BLaER1 treated with 17β-estradiol and CSF1 and Interleukin-3, amounts not matched to agents 10 nM and 100 nM (cell line): ENCODE measurements at regions not wholly inside any gene's neighbourhood (a gene's known extent, or its start where the extent isn't known, plus 50 kb on each side); places are given as distances from the start of the nearest gene placed in this dataset.
"Not testable (repeated sequence)": the region's sequence is repeated elsewhere in the genome, so short reads cannot be mapped to it uniquely, and the experiment has no call there.

Experiments used
- H3K27ac ChIP-seq, 11 experiments: shearing (Covaris generic); formaldehyde crosslinking; 2 replicates each; pipeline ENCODE4 v1.8.1; 2022
- H3K27me3 ChIP-seq, 11 experiments: shearing (Covaris generic); formaldehyde crosslinking; 2 replicates each; pipeline ENCODE4 v1.8.1; 2022
- H3K36me3 ChIP-seq, 11 experiments: shearing (Covaris generic); formaldehyde crosslinking; 2 replicates each; pipeline ENCODE4 v1.8.1; 2022
- H3K4me1 ChIP-seq, 10 experiments: shearing (Covaris generic); formaldehyde crosslinking; 2 replicates each; pipeline ENCODE4 v1.8.1; 2022
- H3K4me2 ChIP-seq, 11 experiments: shearing (Covaris generic); formaldehyde crosslinking; 2 replicates each; pipeline ENCODE4 v1.8.1; 2022
- H3K4me3 ChIP-seq, 10 experiments: shearing (Covaris generic); formaldehyde crosslinking; 2 replicates each; pipeline ENCODE4 v1.8.1; 2022
- H3K9ac ChIP-seq, 11 experiments: shearing (Covaris generic); formaldehyde crosslinking; 2 replicates each; pipeline ENCODE4 v1.8.1; 2022
- H3K9me3 ChIP-seq, 11 experiments: shearing (Covaris generic); formaldehyde crosslinking; replicated peaks in 1 of 11; 2 replicates each; pipeline ENCODE4 v1.8.1; 2022
- H4K20me1 ChIP-seq, 11 experiments: shearing (Covaris generic); formaldehyde crosslinking; 2 replicates each; pipeline ENCODE4 v1.8.1; 2022
- Cebpa-rat ChIP-seq, 11 experiments: shearing (Covaris generic); IDR thresholded peaks; 2 replicates each; pipeline ENCODE4 v1.8.1; 2022

- Histone ChIP-seq H3K4me3 (no peak overlapping the region), H4K20me1 (no peaks in the 10 kb centered on the region), H3K4me2 (no peak overlapping the region), H3K36me3 (no peaks in the 10 kb centered on the region), H3K27me3 (no peaks in the 10 kb centered on the region), H3K9me3 (peaks cover 5 to 19% (median 13%) of the 10 kb centered on the region in 11 experiments; a peak in 20 of 22 replicates), H3K4me1 (no peaks in the 10 kb centered on the region), H3K9ac (no peak overlapping the region), H3K27ac (no peak overlapping the region)
- TF ChIP-seq Cebpa-rat (IDR thresholded peaks at IDR 0.05): no peak
Observed at GRCh38 chr6:1445650-1446330, 56.4 kb downstream of the FOXF2 start.

- Histone ChIP-seq H3K36me3 (no peaks in the 10 kb centered on the region), H3K9me3 (peaks cover 18 to 28% (median 22%) of the 10 kb centered on the region in 11 experiments), H3K4me1 (no peaks in the 10 kb centered on the region), H3K4me3 (no peak overlapping the region), H3K9ac (no peak overlapping the region), H3K27me3 (no peaks in the 10 kb centered on the region), H3K4me2 (no peak overlapping the region), H4K20me1 (no peaks in the 10 kb centered on the region), H3K27ac (no peak overlapping the region)
- no peak for TF ChIP-seq Cebpa-rat (IDR thresholded peaks at IDR 0.05)
Observed at GRCh38 chr6:1449896-1450295, 60.5 kb downstream of the FOXF2 start.

GRCh38 chr6:1453024-1453423 lies 63.6 kb downstream of the FOXF2 start:
- H3K36me3 ChIP-seq: no peaks in the 10 kb centered on the region
- no peak overlapping the region for H3K27ac ChIP-seq
- H3K4me3 ChIP-seq: no peak overlapping the region
- H3K4me1 ChIP-seq: no peaks in the 10 kb centered on the region
- no peak for TF ChIP-seq Cebpa-rat (IDR thresholded peaks at IDR 0.05)
- H3K27me3 ChIP-seq: no peaks in the 10 kb centered on the region
- peaks cover 18 to 36% (median 23%) of the 10 kb centered on the region in 11 experiments for H3K9me3 ChIP-seq
- H3K4me2 ChIP-seq: no peak overlapping the region
- no peak overlapping the region for H3K9ac ChIP-seq
- H4K20me1 ChIP-seq: no peaks in the 10 kb centered on the region

GRCh38 chr6:1456816-1457215 lies 67.4 kb downstream of the FOXF2 start:
- H3K4me1 ChIP-seq, H3K36me3 ChIP-seq, H3K4me2 ChIP-seq, H3K9ac ChIP-seq, H3K27ac ChIP-seq, H4K20me1 ChIP-seq, H3K27me3 ChIP-seq, H3K4me3 ChIP-seq: not testable (repeated sequence)
- peaks cover 3 to 19% (median 6%) of the 10 kb centered on the region in 11 experiments; a peak in 20 of 22 replicates for H3K9me3 ChIP-seq

- no peak overlapping the region for H3K9ac ChIP-seq
- H3K4me3 ChIP-seq: no peak overlapping the region
- no peak for TF ChIP-seq Cebpa-rat (IDR thresholded peaks at IDR 0.05)
- no peak overlapping the region for H3K27ac ChIP-seq
- no peaks in the 10 kb centered on the region for H3K4me1 ChIP-seq
- no peaks in the 10 kb centered on the region for H3K27me3 ChIP-seq
- peaks cover 0 to 10% (median 0%) of the 10 kb centered on the region in 11 experiments; a peak in 6 of 22 replicates for H3K9me3 ChIP-seq
- H3K4me2 ChIP-seq: no peak overlapping the region
- H4K20me1 ChIP-seq: no peaks in the 10 kb centered on the region
- no peaks in the 10 kb centered on the region for H3K36me3 ChIP-seq
Observed at GRCh38 chr6:1461207-1461606, 71.8 kb downstream of the FOXF2 start.

- no peak for TF ChIP-seq Cebpa-rat (IDR thresholded peaks at IDR 0.05)
- H4K20me1 ChIP-seq: no peaks in the 10 kb centered on the region
- H3K36me3 ChIP-seq: no peaks in the 10 kb centered on the region
- no peaks in the 10 kb centered on the region for H3K27me3 ChIP-seq
- no peak overlapping the region for H3K4me2 ChIP-seq
- no peak overlapping the region for H3K4me3 ChIP-seq
- H3K27ac ChIP-seq: no peak overlapping the region
- no peaks in the 10 kb centered on the region for H3K4me1 ChIP-seq
- H3K9ac ChIP-seq: no peak overlapping the region
- peaks cover 0 to 9% (median 0%) of the 10 kb centered on the region in 11 experiments; a peak in 6 of 22 replicates for H3K9me3 ChIP-seq
Observed at GRCh38 chr6:1461736-1462135, 72.4 kb downstream of the FOXF2 start.

- peaks cover 0 to 3% (median 0%) of the 10 kb centered on the region in 10 experiments; a peak in 3 of 20 replicates for H3K4me1 ChIP-seq
- H3K9me3 ChIP-seq: no peaks in the 10 kb centered on the region
- H3K9ac ChIP-seq: no peak overlapping the region
- H3K4me2 ChIP-seq: no peak overlapping the region
- no peaks in the 10 kb centered on the region for H3K27me3 ChIP-seq
- H3K4me3 ChIP-seq: no peak overlapping the region
- TF ChIP-seq Cebpa-rat (IDR thresholded peaks at IDR 0.05): no peak
- no peaks in the 10 kb centered on the region for H3K36me3 ChIP-seq
- H3K27ac ChIP-seq: no peak overlapping the region
- H4K20me1 ChIP-seq: no peaks in the 10 kb centered on the region
Observed at GRCh38 chr6:1463275-1463674, 73.9 kb downstream of the FOXF2 start.

GRCh38 chr6:1463751-1464426 lies 74.5 kb downstream of the FOXF2 start:
- no peak overlapping the region for H3K4me3 ChIP-seq
- no peak overlapping the region for H3K9ac ChIP-seq
- H3K4me2 ChIP-seq: no peak overlapping the region
- TF ChIP-seq Cebpa-rat (IDR thresholded peaks at IDR 0.05): no peak
- no peaks in the 10 kb centered on the region for H3K27me3 ChIP-seq
- H3K9me3 ChIP-seq: no peaks in the 10 kb centered on the region
- no peaks in the 10 kb centered on the region for H3K36me3 ChIP-seq
- H3K27ac ChIP-seq: no peak overlapping the region
- no peaks in the 10 kb centered on the region for H4K20me1 ChIP-seq
- peaks cover 0 to 5% (median 0%) of the 10 kb centered on the region in 10 experiments; a peak in 3 of 20 replicates for H3K4me1 ChIP-seq

GRCh38 chr6:1464781-1465370 lies 75.5 kb downstream of the FOXF2 start:
- H3K9ac ChIP-seq: no peak overlapping the region
- H3K4me3 ChIP-seq: no peak overlapping the region
- no peaks in the 10 kb centered on the region for H4K20me1 ChIP-seq
- H3K27ac ChIP-seq: no peak overlapping the region
- no peaks in the 10 kb centered on the region for H3K9me3 ChIP-seq
- no peak overlapping the region for H3K4me2 ChIP-seq
- peaks cover 0 to 10% (median 6%) of the 10 kb centered on the region in 10 experiments; a peak in 14 of 20 replicates for H3K4me1 ChIP-seq
- no peak for TF ChIP-seq Cebpa-rat (IDR thresholded peaks at IDR 0.05)
- no peaks in the 10 kb centered on the region for H3K36me3 ChIP-seq
- H3K27me3 ChIP-seq: no peaks in the 10 kb centered on the region
